ENCODE measurements at regions not wholly inside any gene's neighbourhood (a gene's known extent, or its start where the extent isn't known, plus 50 kb on each side); places are given as distances from the start of the nearest gene placed in this dataset.

DNA sequence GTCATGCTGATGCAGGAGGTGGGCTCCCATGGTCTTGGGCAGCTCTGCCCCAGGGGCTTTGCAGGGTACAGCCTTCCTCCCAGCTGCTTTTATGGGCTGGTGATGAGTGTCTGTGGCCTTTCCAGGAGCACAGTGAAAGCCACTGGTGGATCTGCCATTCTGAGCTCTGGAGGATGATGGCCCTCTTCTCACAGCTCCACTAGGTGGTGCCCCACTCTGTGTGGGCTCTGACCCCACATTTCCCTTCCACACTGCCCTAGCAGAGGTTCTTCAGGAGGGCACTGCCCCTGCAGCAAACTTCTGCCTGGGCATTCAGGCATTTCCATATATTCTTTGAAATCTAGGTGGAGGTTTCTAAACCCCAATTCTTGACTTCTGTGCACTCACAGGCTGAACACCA is 1188.6 kb downstream of the MRPL39 start:
- Histone ChIP-seq H3F3A (ENCODE audit: insufficient read depth) (no peaks in the 10 kb centered on the region), H3K4me3 (no peak overlapping the region), H3K27me3 (replicated peaks; ENCODE audit: insufficient read depth) (no peaks in the 10 kb centered on the region), H3K9me3 (ENCODE audit: low read depth) (no peaks in the 10 kb centered on the region), H3K27ac (no peak overlapping the region), H3K79me2 (ENCODE audit: insufficient read depth) (no peaks in the 10 kb centered on the region), H3K9ac (no peak overlapping the region), H3K4me2 (ENCODE audit: unreplicated experiment) (no peak overlapping the region), H4K20me1 (ENCODE audit: insufficient read depth) (no peaks in the 10 kb centered on the region), H2AFZ (no peak overlapping the region), H3K36me3 (ENCODE audit: low read depth) (no peaks in the 10 kb centered on the region), H3K9me2 (ENCODE audit: insufficient read depth) (no peaks in the 10 kb centered on the region), H3K4me1 (ENCODE audit: insufficient read depth) (no peaks in the 10 kb centered on the region)
- no peak for DNase-seq
- TF ChIP-seq EZH2 (IDR thresholded peaks at IDR 0.05; ENCODE audit: insufficient read depth, poor library complexity, severe bottlenecking) (no peak), EZH2phosphoT487 (IDR thresholded peaks at IDR 0.05; ENCODE audit: insufficient read depth, low read depth) (no peak)
- in situ Hi-C loops (cut with MboI), result no loop called here

DNA sequence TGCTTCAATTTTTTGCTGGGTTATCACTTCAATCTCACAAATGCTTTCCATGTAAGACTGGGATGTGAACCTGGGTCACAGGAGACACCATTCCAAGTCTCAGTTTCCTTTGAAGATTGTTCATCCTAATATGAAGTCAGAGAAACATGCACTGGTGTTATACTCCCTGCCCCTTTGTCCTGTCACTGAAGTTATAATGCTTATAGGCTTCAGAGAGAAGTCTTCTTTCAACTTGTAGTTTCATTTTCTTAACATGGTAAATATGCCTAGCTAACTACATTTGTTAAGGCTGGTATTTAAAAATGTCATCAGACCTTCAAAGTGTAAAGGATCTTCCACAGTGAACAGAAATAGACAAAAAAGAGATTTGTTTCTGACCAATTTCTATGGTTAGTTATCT is 1195.9 kb downstream of the MRPL39 start:
- H2AFZ ChIP-seq, result no peak overlapping the region
- H3K27ac ChIP-seq, result no peak overlapping the region
- no peak overlapping the region for H3K4me3 ChIP-seq
- no peaks in the 10 kb centered on the region for H3K4me1 ChIP-seq (ENCODE audit: insufficient read depth)
- no peaks in the 10 kb centered on the region for H3K36me3 ChIP-seq (ENCODE audit: low read depth)
- TF ChIP-seq EZH2phosphoT487 (IDR thresholded peaks at IDR 0.05; ENCODE audit: insufficient read depth, low read depth) (no peak), EZH2 (IDR thresholded peaks at IDR 0.05; ENCODE audit: insufficient read depth, poor library complexity, severe bottlenecking) (no peak)
- in situ Hi-C loops (cut with MboI), result no loop called here
- H3K9me3 ChIP-seq (ENCODE audit: low read depth), result no peaks in the 10 kb centered on the region
- H4K20me1 ChIP-seq (ENCODE audit: insufficient read depth), result no peaks in the 10 kb centered on the region
- H3K27me3 ChIP-seq (replicated peaks; ENCODE audit: insufficient read depth), result no peaks in the 10 kb centered on the region
- H3F3A ChIP-seq (ENCODE audit: insufficient read depth), result no peaks in the 10 kb centered on the region
- H3K79me2 ChIP-seq (ENCODE audit: insufficient read depth), result no peaks in the 10 kb centered on the region
- H3K9ac ChIP-seq, result no peak overlapping the region
- H3K9me2 ChIP-seq (ENCODE audit: insufficient read depth), result no peaks in the 10 kb centered on the region
- DNase-seq, result no peak
- H3K4me2 ChIP-seq (ENCODE audit: unreplicated experiment), result no peak overlapping the region

DNA sequence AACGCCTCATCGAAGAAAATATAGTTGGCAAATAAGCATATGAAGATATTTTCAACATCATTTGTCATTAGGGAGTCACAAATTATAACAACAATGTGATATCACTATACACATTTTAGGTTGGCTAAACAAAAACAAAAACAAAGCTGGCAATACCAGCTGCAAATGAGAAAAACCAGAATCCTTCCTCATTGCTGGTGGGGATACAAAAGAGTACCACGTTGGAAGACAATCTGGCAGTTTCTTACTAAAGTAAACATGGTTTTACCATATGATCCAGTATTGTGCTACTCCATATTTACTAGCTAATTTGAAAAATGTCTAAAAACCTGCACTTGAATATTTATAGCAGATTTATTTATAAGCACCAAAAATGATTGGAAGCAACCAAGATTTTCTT is 1204.1 kb downstream of the MRPL39 start:
- no peaks in the 10 kb centered on the region for H3K4me1 ChIP-seq (ENCODE audit: insufficient read depth)
- H2AFZ ChIP-seq, result no peak overlapping the region
- in situ Hi-C loops (cut with MboI), result no loop called here

DNA sequence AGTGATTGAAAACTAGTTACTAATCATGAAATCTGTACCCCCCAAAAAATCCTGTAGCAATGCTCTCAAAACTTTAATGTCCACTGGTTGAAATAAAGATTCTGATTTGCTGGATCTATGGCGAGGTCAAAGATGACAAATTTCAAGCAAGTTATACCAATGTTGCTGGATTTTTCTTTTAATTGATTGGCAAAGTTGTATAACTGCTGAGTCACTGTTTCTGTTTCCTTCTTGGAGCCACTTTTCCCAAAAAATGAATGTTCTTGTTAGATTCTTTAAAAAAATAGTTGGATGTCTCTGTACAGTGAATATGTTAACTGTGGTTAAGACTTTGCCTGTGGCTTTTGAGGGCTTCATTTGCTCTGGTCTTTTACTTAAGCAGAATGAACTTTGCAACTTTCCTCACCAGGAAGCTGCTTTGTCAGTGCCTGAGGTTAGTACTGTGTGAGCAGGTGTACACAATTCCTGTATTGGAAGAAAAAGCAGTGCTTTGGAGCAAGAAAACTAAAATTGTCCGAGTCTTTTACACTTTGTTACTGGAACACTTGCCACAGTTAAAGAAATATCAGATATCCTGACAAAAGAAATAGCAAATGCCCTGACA is 1211.9 kb downstream of the MRPL39 start:
- Histone ChIP-seq H3K27ac (no peak overlapping the region), H3K9me2 (ENCODE audit: insufficient read depth) (no peaks in the 10 kb centered on the region), H3K4me2 (ENCODE audit: unreplicated experiment) (no peak overlapping the region), H3K27me3 (replicated peaks; ENCODE audit: insufficient read depth) (no peaks in the 10 kb centered on the region), H3K36me3 (ENCODE audit: low read depth) (no peaks in the 10 kb centered on the region), H3K79me2 (ENCODE audit: insufficient read depth) (no peaks in the 10 kb centered on the region), H3K9me3 (ENCODE audit: low read depth) (peaks cover 3% of the 10 kb centered on the region), H3F3A (ENCODE audit: insufficient read depth) (no peaks in the 10 kb centered on the region), H3K4me1 (ENCODE audit: insufficient read depth) (no peaks in the 10 kb centered on the region), H4K20me1 (ENCODE audit: insufficient read depth) (no peaks in the 10 kb centered on the region), H2AFZ (no peak overlapping the region), H3K4me3 (no peak overlapping the region), H3K9ac (no peak overlapping the region)
- in situ Hi-C loops (cut with MboI), result no loop called here
- no peak for TF ChIP-seq EZH2 (IDR thresholded peaks at IDR 0.05; ENCODE audit: insufficient read depth, poor library complexity, severe bottlenecking)
- TF ChIP-seq EZH2phosphoT487 (IDR thresholded peaks at IDR 0.05; ENCODE audit: insufficient read depth, low read depth), result no peak
- no peak for DNase-seq
- 0 to 1% methylated on average over 2 of the region's 2 CpGs for WGBS, 2 experiments (ENCODE audit: low coverage in 1 of 2, low lambda C conversion rate in 2 of 2, missing lambda C conversion rate in 2 of 2)

More for the DNA sequence above, 1204.1 kb downstream of the MRPL39 start:
- Histone ChIP-seq H3K9ac (no peak overlapping the region), H3K36me3 (ENCODE audit: low read depth) (no peaks in the 10 kb centered on the region), H3F3A (ENCODE audit: insufficient read depth) (no peaks in the 10 kb centered on the region), H3K9me2 (ENCODE audit: insufficient read depth) (no peaks in the 10 kb centered on the region), H3K4me3 (no peak overlapping the region), H4K20me1 (ENCODE audit: insufficient read depth) (no peaks in the 10 kb centered on the region), H3K4me2 (ENCODE audit: unreplicated experiment) (no peak overlapping the region), H3K9me3 (ENCODE audit: low read depth) (peaks cover 3% of the 10 kb centered on the region), H3K27me3 (replicated peaks; ENCODE audit: insufficient read depth) (no peaks in the 10 kb centered on the region), H3K79me2 (ENCODE audit: insufficient read depth) (no peaks in the 10 kb centered on the region), H3K27ac (no peak overlapping the region)
- TF ChIP-seq EZH2 (IDR thresholded peaks at IDR 0.05; ENCODE audit: insufficient read depth, poor library complexity, severe bottlenecking), result no peak
- no peak for TF ChIP-seq EZH2phosphoT487 (IDR thresholded peaks at IDR 0.05; ENCODE audit: insufficient read depth, low read depth)
- DNase-seq, result no peak
- WGBS, 2 experiments (ENCODE audit: low coverage in 1 of 2, low lambda C conversion rate in 2 of 2, missing lambda C conversion rate in 2 of 2), result 11 to 15% methylated on average over 3 of the region's 3 CpGs

DNA sequence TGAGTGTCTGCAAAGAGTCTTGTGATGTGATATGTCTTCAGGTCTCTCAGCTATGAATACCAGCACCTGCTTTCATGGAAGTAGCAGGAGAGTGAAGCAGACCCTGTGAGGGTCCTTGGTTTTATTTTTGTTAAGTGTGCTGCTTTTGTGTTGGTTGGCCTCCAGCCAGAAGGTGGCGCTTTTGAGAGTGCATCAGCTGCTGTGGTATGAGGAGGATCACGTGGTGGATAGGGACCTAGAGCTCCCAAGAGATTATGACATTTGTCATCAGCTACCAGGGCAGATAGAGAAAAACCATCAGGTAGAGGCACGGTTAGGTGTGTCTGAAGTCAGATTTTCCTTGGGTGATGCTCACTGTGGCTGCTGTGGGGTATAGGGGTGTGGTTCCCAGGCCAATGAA is 1232.1 kb downstream of the MRPL39 start:
- 0% methylated on average over 2 to 3 of the region's 3 CpGs for WGBS, 2 experiments (ENCODE audit: low coverage in 1 of 2, low lambda C conversion rate in 2 of 2, missing lambda C conversion rate in 2 of 2)
- TF ChIP-seq EZH2 (IDR thresholded peaks at IDR 0.05; ENCODE audit: insufficient read depth, poor library complexity, severe bottlenecking) (no peak), EZH2phosphoT487 (IDR thresholded peaks at IDR 0.05; ENCODE audit: insufficient read depth, low read depth) (no peak)

More for the DNA sequence above, 1232.1 kb downstream of the MRPL39 start:
- Histone ChIP-seq H3K4me3 (no peak overlapping the region), H3K4me2 (ENCODE audit: unreplicated experiment) (no peak overlapping the region), H3K9me3 (ENCODE audit: low read depth) (no peaks in the 10 kb centered on the region), H3K27ac (no peak overlapping the region), H3K9me2 (ENCODE audit: insufficient read depth) (no peaks in the 10 kb centered on the region), H3K27me3 (replicated peaks; ENCODE audit: insufficient read depth) (no peaks in the 10 kb centered on the region), H3K79me2 (ENCODE audit: insufficient read depth) (no peaks in the 10 kb centered on the region), H3K4me1 (ENCODE audit: insufficient read depth) (no peaks in the 10 kb centered on the region), H2AFZ (no peak overlapping the region), H3F3A (ENCODE audit: insufficient read depth) (no peaks in the 10 kb centered on the region), H3K9ac (no peak overlapping the region), H4K20me1 (ENCODE audit: insufficient read depth) (no peaks in the 10 kb centered on the region), H3K36me3 (ENCODE audit: low read depth) (no peaks in the 10 kb centered on the region)
- DNase-seq, result no peak
- in situ Hi-C loops (cut with MboI), result no loop called here

Data from GM23248 (cell line).